H9 (cell line): ENCODE measurements at regions not wholly inside any gene's neighbourhood (a gene's known extent, or its start where the extent isn't known, plus 50 kb on each side); places are given as distances from the start of the nearest gene placed in this dataset.

ENCODE experiments used
- DNase-seq: peaks from one replicate; pipeline ENCODE4 v3.0.0-alpha.2; 2017
- H2AFZ ChIP-seq: one replicate; pipeline ENCODE4 v1.6.1; 2013; ENCODE audit warnings: mild to moderate bottlenecking, low read length, control low read depth, moderate library complexity
- H2AK5ac ChIP-seq: 2 replicates; pipeline ENCODE4 v1.6.1; 2013; ENCODE audit warnings: low read length, control low read depth, mixed read lengths; ENCODE audit not compliant: insufficient read length
- H2BK120ac ChIP-seq: one replicate; pipeline ENCODE4 v1.6.1; 2013; ENCODE audit warnings: low read depth, mild to moderate bottlenecking, low read length, control low read depth, inconsistent platforms; ENCODE audit not compliant: poor library complexity, severe bottlenecking
- H2BK12ac ChIP-seq: 2 replicates; pipeline ENCODE4 v1.6.1; 2013; ENCODE audit warnings: low read length, control low read depth, mixed read lengths, low read depth; ENCODE audit not compliant: insufficient read length
- H2BK15ac ChIP-seq: 2 replicates; pipeline ENCODE4 v1.6.1; 2013; ENCODE audit warnings: low read depth, low read length, control low read depth
- H2BK20ac ChIP-seq: one replicate; pipeline ENCODE4 v1.6.1; 2013; ENCODE audit warnings: low read depth, mild to moderate bottlenecking, low read length, control low read depth, inconsistent platforms; ENCODE audit not compliant: poor library complexity, severe bottlenecking
- H2BK5ac ChIP-seq: 2 replicates; pipeline ENCODE4 v1.6.1; 2013; ENCODE audit warnings: low read length, control low read depth, mixed read lengths; ENCODE audit not compliant: insufficient read length
- H3K14ac ChIP-seq: 2 replicates; pipeline ENCODE4 v1.6.1; 2013; ENCODE audit warnings: low read length, control low read depth; ENCODE audit not compliant: insufficient read depth
- H3K18ac ChIP-seq: 2 replicates; pipeline ENCODE4 v1.6.1; 2013; ENCODE audit warnings: low read depth, mild to moderate bottlenecking, mixed read lengths, low read length, control low read depth; ENCODE audit not compliant: insufficient read length
- H3K23ac ChIP-seq: 2 replicates; pipeline ENCODE4 v1.6.1; 2013; ENCODE audit warnings: low read length, control low read depth, mixed read lengths, low read depth; ENCODE audit not compliant: insufficient read length
- H3K23me2 ChIP-seq: 2 replicates; pipeline ENCODE4 v1.6.1; 2013; ENCODE audit warnings: low read depth, mild to moderate bottlenecking, mixed read lengths, low read length, control low read depth; ENCODE audit not compliant: insufficient read length, poor library complexity, severe bottlenecking
- H3K27ac ChIP-seq: 2 replicates; pipeline ENCODE4 v1.5.1; 2013; ENCODE audit warnings: low read length, control low read depth, mixed read lengths, low read depth; ENCODE audit not compliant: insufficient read length
- H3K27me3 ChIP-seq: 2 replicates; pipeline ENCODE4 v1.6.1; 2013; ENCODE audit warnings: low read length, control low read depth, inconsistent platforms; ENCODE audit not compliant: insufficient read depth
- H3K4ac ChIP-seq: 2 replicates; pipeline ENCODE4 v1.6.1; 2013; ENCODE audit warnings: low read depth, mild to moderate bottlenecking, control low read depth, inconsistent platforms, low read length, moderate library complexity
- H3K4me1 ChIP-seq: 2 replicates; pipeline ENCODE4 v1.6.1; 2013; ENCODE audit warnings: low read length, control low read depth, inconsistent platforms; ENCODE audit not compliant: insufficient read depth
- H3K4me2 ChIP-seq: 2 replicates; pipeline ENCODE4 v1.6.1; 2013; ENCODE audit warnings: low read length, control low read depth, mixed read lengths; ENCODE audit not compliant: insufficient read length, insufficient read depth
- H3K56ac ChIP-seq: 2 replicates; pipeline ENCODE4 v1.6.1; 2013; ENCODE audit warnings: low read depth, mild to moderate bottlenecking, mixed read lengths, low read length, control low read depth; ENCODE audit not compliant: insufficient read length
- H3K79me1 ChIP-seq: 2 replicates; pipeline ENCODE4 v1.6.1; 2013; ENCODE audit warnings: low read depth, mild to moderate bottlenecking, moderate library complexity, low read length, control low read depth, inconsistent platforms; ENCODE audit not compliant: insufficient read depth, poor library complexity, severe bottlenecking
- H3K79me2 ChIP-seq: 2 replicates; pipeline ENCODE4 v1.6.1; 2013; ENCODE audit warnings: low read length, control low read depth, inconsistent platforms; ENCODE audit not compliant: insufficient read depth
- H3K9ac ChIP-seq: 2 replicates; pipeline ENCODE4 v1.6.1; 2013; ENCODE audit warnings: low read length, control low read depth, mixed read lengths; ENCODE audit not compliant: insufficient read length; ENCODE audit errors: extremely low read depth
- H3K9me3 ChIP-seq: one replicate; pipeline ENCODE4 v1.6.1; 2013; ENCODE audit warnings: low read depth, low read length, inconsistent platforms; ENCODE audit not compliant: control insufficient read depth
- H3T11ph ChIP-seq: one replicate; pipeline ENCODE4 v1.6.1; 2013; ENCODE audit warnings: mild to moderate bottlenecking, low read length, control low read depth, inconsistent platforms
- H4K20me1 ChIP-seq: one replicate; pipeline ENCODE4 v1.6.1; 2013; ENCODE audit not compliant: control insufficient read depth, insufficient read length, insufficient read depth
- H4K5ac ChIP-seq: 2 replicates; pipeline ENCODE4 v1.6.1; 2013; ENCODE audit warnings: low read depth, mild to moderate bottlenecking, mixed read lengths, low read length, control low read depth; ENCODE audit not compliant: insufficient read length
- H4K8ac ChIP-seq: replicated peaks from 2 replicates; pipeline ENCODE4 v1.6.1; 2013; ENCODE audit warnings: low read length, control low read depth, mixed read lengths, low read depth; ENCODE audit not compliant: insufficient read length
- H4K91ac ChIP-seq: 2 replicates; pipeline ENCODE4 v1.6.1; 2013; ENCODE audit warnings: low read depth, mild to moderate bottlenecking, moderate library complexity, mixed read lengths, low read length, control low read depth; ENCODE audit not compliant: insufficient read length
- H3K27ac Mint-ChIP-seq, 3 experiments: 2 replicates in 2 of 3; 3 replicates in 1 of 3; pipeline ENCODE4 v1.8.0; 2020 to 2021; ENCODE audit warnings: mixed read lengths in 3 of 3, mild to moderate bottlenecking in 1 of 3, moderate library complexity in 1 of 3
- H3K27me3 Mint-ChIP-seq: 2 replicates; pipeline ENCODE4 v1.8.0; 2021; ENCODE audit warnings: low read depth, mild to moderate bottlenecking, moderate library complexity, mixed read lengths
- H3K36me3 Mint-ChIP-seq, 3 experiments: 2 replicates in 2 of 3; 3 replicates in 1 of 3; pipeline ENCODE4 v1.8.0; 2020 to 2021; ENCODE audit warnings: low read depth in 3 of 3, mixed read lengths in 3 of 3; ENCODE audit not compliant: insufficient read depth in 1 of 3
- H3K4me1 Mint-ChIP-seq, 2 experiments: 2 replicates each; pipeline ENCODE4 v1.8.0; 2020; ENCODE audit warnings: mixed read lengths in 2 of 2
- H3K4me3 Mint-ChIP-seq, 2 experiments: 2 replicates in 1 of 2; 3 replicates in 1 of 2; pipeline ENCODE4 v1.8.0; 2020 to 2021; ENCODE audit warnings: mild to moderate bottlenecking in 2 of 2, mixed read lengths in 2 of 2, moderate library complexity in 1 of 2
- H3K9me3 Mint-ChIP-seq, 2 experiments: 2 replicates in 1 of 2; 3 replicates in 1 of 2; pipeline ENCODE4 v1.8.0; 2020; ENCODE audit warnings: mild to moderate bottlenecking in 2 of 2, mixed read lengths in 2 of 2, moderate library complexity in 1 of 2
- CTCF ChIP-seq: fragments of 200-600 bp; sonication (generic); conservative IDR thresholded peaks from 3 replicates; pipeline ENCODE4 v1.8.0; 2021; ENCODE audit warnings: antibody characterized with exemption, mild to moderate bottlenecking
- WGBS: extraction: QIAGEN DNeasy Blood & Tissue Kit; methylation state at CpG from one replicate; pipeline ENCODE4 v1.1.7; 2013; ENCODE audit warnings: missing lambda C conversion rate, low lambda C conversion rate, mixed read lengths; ENCODE audit not compliant: insufficient read length; ENCODE audit errors: extremely low coverage; 5-methylcytosine and 5-hydroxymethylcytosine counted together

GRCh38 chr2:569681-570080, 107.5 kb downstream of the TMEM18 start:
- Histone ChIP-seq H3K23me2 (no peaks in the 10 kb centered on the region), H3K14ac (no peak overlapping the region), H3K79me1 (no peaks in the 10 kb centered on the region), H3K9ac (no peak overlapping the region), H4K5ac (no peak overlapping the region), H4K20me1 (no peaks in the 10 kb centered on the region), H2BK20ac (no peak overlapping the region), H3K79me2 (no peaks in the 10 kb centered on the region), H3K4me2 (no peak overlapping the region), H2BK12ac (no peak overlapping the region), H3K27ac (no peak overlapping the region), H4K91ac (no peak overlapping the region), H3K56ac (no peak overlapping the region), H3K18ac (no peak overlapping the region), H3T11ph (no peak overlapping the region), H3K23ac (no peak overlapping the region), H2BK5ac (no peak overlapping the region), H2BK15ac (no peak overlapping the region), H4K8ac (no peak overlapping the region), H3K27me3 (peaks cover 3% of the 10 kb centered on the region; the same call in 1 of the 2 replicates), H2BK120ac (no peak overlapping the region), H3K4me1 (no peaks in the 10 kb centered on the region), H2AFZ (no peak overlapping the region), H3K4ac (no peak overlapping the region), H2AK5ac (no peak overlapping the region), H3K9me3 (no peaks in the 10 kb centered on the region)
- no CpG with 5 or more reads among the region's 3 CpGs for WGBS
- H3K27ac Mint-ChIP-seq = no peak overlapping the region
- H3K36me3 Mint-ChIP-seq = no peaks in the 10 kb centered on the region
- H3K27me3 Mint-ChIP-seq = peaks cover 41% of the 10 kb centered on the region
- H3K4me3 Mint-ChIP-seq = no peak overlapping the region
- no peak for DNase-seq
- no peak for TF ChIP-seq CTCF
- H3K9me3 Mint-ChIP-seq = peaks cover 3 to 6% of the 10 kb centered on the region in 2 experiments; a peak in 4 of 5 replicates
- no peaks in the 10 kb centered on the region for H3K4me1 Mint-ChIP-seq
